ENCODE measurements at regions not wholly inside any gene's neighbourhood (a gene's known extent, or its start where the extent isn't known, plus 50 kb on each side); places are given as distances from the start of the nearest gene placed in this dataset.
"Not testable (repeated sequence)": the region's sequence is repeated elsewhere in the genome, so short reads cannot be mapped to it uniquely, and the experiment has no call there.

DNA sequence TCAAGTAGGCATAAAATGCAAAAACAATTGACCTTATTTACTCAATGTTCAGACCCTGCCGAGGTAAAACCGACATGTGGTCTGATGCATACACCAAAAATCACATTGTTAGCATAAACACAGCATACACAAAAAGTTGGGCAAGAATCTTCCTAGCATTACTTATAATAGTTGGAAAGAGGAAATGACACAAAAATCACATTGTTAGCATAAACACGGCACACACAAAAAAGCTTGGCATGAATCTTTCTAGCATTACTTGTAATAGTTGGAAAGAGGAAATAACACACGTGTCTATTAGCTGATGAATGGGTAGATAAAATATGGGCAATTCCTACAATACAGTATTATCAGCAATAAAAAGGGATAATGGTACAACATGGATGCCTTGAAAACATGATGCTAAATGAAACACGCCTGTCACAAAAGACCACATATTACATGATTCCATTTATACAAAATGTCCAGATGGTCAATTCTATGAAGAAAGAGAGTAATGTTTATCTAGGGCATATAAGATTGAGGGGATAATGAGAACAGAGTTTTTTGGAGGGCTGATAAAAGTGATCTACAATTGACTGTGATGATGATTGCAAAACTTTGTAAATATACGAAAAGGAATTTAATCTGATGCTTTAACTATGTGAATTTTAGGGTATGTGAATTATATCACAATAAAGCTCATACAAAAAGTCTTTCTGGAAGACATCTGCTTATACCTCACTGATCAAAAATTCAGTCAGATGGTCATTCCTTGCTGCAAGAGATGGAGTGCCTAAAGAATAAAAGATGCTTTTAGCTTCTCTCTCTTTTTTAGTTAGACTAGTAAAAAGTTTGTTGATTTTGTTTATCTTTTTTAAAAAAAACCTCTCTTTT lies 1019.5 kb upstream of the CITED2 start:
- Histone ChIP-seq H3K27ac (ENCODE audit: insufficient read depth, low read length, poor library complexity, severe bottlenecking) (no peak overlapping the region), H3K27me3 (replicated peaks; ENCODE audit: control insufficient read depth, insufficient read depth, low read length, poor library complexity, severe bottlenecking) (no peaks in the 10 kb centered on the region), H3K9me3 (ENCODE audit: control insufficient read depth, low read length) (no peaks in the 10 kb centered on the region), H3K4me3 (ENCODE audit: insufficient read depth, low read depth, low read length, poor library complexity, severe bottlenecking) (no peak overlapping the region), H3K36me3 (ENCODE audit: control insufficient read depth, insufficient read depth, low read length) (no peaks in the 10 kb centered on the region), H3K4me1 (ENCODE audit: control insufficient read depth, insufficient read depth, low read length, poor library complexity, severe bottlenecking) (no peaks in the 10 kb centered on the region)
- no peak for DNase-seq

DNA sequence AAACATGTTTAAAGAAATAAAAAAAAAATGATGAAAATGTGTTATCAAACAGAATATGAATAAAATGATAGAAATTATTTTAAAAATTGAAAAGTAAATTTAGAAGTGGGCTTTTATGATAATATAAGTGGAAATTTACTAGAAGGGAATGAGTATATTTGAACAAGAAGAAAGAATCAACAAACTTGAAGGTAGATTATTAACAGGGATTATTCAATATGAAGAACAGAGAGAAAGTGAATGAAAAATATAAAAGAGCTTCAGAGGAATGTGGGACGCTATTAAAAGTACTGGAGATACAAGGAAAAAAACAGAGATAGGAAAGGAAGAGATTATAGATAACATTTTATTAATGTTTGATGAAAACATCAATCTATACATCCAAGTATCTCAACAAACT lies 1014.4 kb upstream of the CITED2 start:
- Histone ChIP-seq H3K27ac (ENCODE audit: insufficient read depth, low read length, poor library complexity, severe bottlenecking) (no peak overlapping the region), H3K27me3 (replicated peaks; ENCODE audit: control insufficient read depth, insufficient read depth, low read length, poor library complexity, severe bottlenecking) (no peaks in the 10 kb centered on the region), H3K4me1 (ENCODE audit: control insufficient read depth, insufficient read depth, low read length, poor library complexity, severe bottlenecking) (no peaks in the 10 kb centered on the region), H3K9me3 (ENCODE audit: control insufficient read depth, low read length) (no peaks in the 10 kb centered on the region), H3K4me3 (ENCODE audit: insufficient read depth, low read depth, low read length, poor library complexity, severe bottlenecking) (no peak overlapping the region), H3K36me3 (ENCODE audit: control insufficient read depth, insufficient read depth, low read length) (no peaks in the 10 kb centered on the region)
- no peak for DNase-seq

DNA sequence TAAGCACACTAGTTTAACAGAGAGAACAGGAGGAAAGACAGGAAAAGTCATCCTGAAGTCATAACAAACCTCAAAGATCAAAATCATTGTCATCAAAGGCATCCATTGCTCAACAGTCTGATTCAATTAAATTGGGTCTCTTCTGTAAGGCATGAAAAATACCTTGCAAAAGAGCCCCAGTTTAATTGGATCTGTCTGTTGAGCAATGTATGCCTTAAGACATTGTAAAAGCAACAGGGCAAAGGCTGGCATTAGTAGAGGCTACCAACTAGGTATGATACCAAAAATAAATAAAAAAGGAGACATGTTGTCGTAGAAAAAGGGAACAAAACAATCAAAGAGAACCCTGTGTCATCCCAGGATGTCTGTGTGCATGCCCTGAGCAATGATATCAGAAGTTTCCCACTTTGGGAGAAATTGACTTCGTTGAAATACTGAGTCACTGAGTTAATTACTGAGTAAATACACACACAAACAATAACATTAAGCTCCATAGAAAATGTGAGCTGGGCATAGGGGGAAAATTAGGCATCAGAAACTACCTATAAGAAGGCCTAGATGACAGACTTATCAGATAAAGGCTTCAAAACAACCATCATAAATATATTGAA lies 1013.8 kb upstream of the CITED2 start:
- H3K4me1 ChIP-seq (ENCODE audit: control insufficient read depth, insufficient read depth, low read length, poor library complexity, severe bottlenecking), result no peaks in the 10 kb centered on the region
- no peak overlapping the region for H3K4me3 ChIP-seq (ENCODE audit: insufficient read depth, low read depth, low read length, poor library complexity, severe bottlenecking)
- no peaks in the 10 kb centered on the region for H3K9me3 ChIP-seq (ENCODE audit: control insufficient read depth, low read length)
- no peak for DNase-seq
- no peaks in the 10 kb centered on the region for H3K36me3 ChIP-seq (ENCODE audit: control insufficient read depth, insufficient read depth, low read length)
- no peaks in the 10 kb centered on the region for H3K27me3 ChIP-seq (replicated peaks; ENCODE audit: control insufficient read depth, insufficient read depth, low read length, poor library complexity, severe bottlenecking)
- no peak overlapping the region for H3K27ac ChIP-seq (ENCODE audit: insufficient read depth, low read length, poor library complexity, severe bottlenecking)

DNA sequence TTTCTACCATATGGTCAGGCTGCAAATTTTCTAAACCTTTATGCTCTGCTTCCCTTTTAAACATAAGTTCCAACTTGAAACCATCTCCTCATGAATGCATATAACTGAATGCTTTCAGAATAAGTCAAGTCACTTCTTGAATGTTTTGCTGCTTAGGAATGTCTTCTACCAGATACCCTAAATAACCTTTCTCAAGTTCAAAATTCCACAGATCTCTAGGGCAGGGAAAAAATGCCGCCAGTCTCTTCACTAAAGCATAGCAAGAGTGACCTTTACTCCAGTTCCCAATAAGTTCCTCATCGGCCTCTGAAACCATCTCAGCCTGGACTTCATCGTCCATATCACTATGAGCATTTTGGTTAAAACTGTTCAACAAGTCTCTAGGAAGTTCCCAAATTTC lies 1011.2 kb upstream of the CITED2 start:
- Histone ChIP-seq H3K4me3 (ENCODE audit: insufficient read depth, low read depth, low read length, poor library complexity, severe bottlenecking) (no peak overlapping the region), H3K4me1 (ENCODE audit: control insufficient read depth, insufficient read depth, low read length, poor library complexity, severe bottlenecking) (no peaks in the 10 kb centered on the region), H3K9me3 (ENCODE audit: control insufficient read depth, low read length) (no peaks in the 10 kb centered on the region), H3K27ac (ENCODE audit: insufficient read depth, low read length, poor library complexity, severe bottlenecking) (no peak overlapping the region), H3K36me3 (ENCODE audit: control insufficient read depth, insufficient read depth, low read length) (no peaks in the 10 kb centered on the region), H3K27me3 (replicated peaks; ENCODE audit: control insufficient read depth, insufficient read depth, low read length, poor library complexity, severe bottlenecking) (no peaks in the 10 kb centered on the region)
- no peak for DNase-seq

DNA sequence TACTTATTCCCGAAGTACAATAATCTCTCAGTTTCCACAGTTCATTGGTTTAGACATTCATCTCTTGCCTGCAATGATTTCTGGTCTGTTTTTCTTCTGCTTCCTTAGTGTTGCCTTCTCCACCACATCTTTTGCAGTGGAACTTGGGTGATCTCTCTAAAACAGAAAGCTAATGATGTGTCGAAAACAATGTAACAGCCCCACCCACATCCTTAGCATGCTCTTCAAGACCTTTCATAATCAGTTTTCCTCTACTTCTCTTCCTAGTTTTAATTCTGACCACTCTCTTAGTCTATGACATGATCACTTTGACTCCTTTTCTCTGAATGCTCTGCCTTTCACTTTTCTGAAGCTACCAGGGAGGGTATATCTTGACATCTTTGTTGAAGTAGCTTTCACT lies 1007.9 kb upstream of the CITED2 start:
- Histone ChIP-seq H3K4me3 (ENCODE audit: insufficient read depth, low read depth, low read length, poor library complexity, severe bottlenecking) (no peak overlapping the region), H3K27ac (ENCODE audit: insufficient read depth, low read length, poor library complexity, severe bottlenecking) (no peak overlapping the region), H3K9me3 (ENCODE audit: control insufficient read depth, low read length) (no peaks in the 10 kb centered on the region), H3K36me3 (ENCODE audit: control insufficient read depth, insufficient read depth, low read length) (no peaks in the 10 kb centered on the region), H3K4me1 (ENCODE audit: control insufficient read depth, insufficient read depth, low read length, poor library complexity, severe bottlenecking) (no peaks in the 10 kb centered on the region), H3K27me3 (replicated peaks; ENCODE audit: control insufficient read depth, insufficient read depth, low read length, poor library complexity, severe bottlenecking) (no peaks in the 10 kb centered on the region)
- DNase-seq, result no peak

DNA sequence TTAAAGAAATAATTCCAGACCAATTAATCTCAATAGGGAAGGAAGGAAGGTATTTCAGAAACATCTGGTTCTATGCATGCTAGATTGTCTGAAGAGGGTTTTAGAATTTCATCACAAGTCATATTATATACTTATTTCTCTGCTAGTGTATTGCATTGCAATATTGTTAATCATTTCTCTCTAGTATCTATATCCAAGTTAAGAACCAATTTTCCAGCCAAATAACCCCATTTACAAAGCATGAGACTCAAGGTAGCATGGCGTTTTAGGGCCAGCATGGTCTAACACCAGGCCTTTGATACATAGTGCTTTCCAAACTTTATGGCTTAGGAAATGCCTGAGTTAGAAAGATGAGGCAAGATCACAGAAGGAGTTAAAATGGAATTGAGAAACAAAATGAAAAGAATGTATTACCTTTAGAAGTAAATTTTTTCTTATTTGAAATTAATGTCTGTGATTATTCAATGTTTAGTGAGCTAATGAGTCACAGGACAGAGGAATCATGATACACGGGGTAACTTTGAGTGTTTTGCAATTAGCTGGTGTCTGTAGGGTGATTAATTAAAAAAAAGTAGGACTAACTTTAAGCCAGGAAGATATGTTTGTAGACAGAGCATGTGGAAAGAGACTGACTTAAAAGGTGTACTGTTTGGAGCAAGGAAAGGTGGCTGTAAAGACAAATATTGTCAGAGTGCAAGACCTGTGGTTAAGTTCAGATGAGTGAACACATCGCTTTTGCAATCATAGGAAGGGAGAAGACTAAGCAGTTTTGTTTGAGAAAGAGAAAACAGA lies 1006.2 kb upstream of the CITED2 start:
- H3K27ac ChIP-seq (ENCODE audit: insufficient read depth, low read length, poor library complexity, severe bottlenecking), result no peak overlapping the region
- no peaks in the 10 kb centered on the region for H3K36me3 ChIP-seq (ENCODE audit: control insufficient read depth, insufficient read depth, low read length)
- no peak overlapping the region for H3K4me3 ChIP-seq (ENCODE audit: insufficient read depth, low read depth, low read length, poor library complexity, severe bottlenecking)
- no peaks in the 10 kb centered on the region for H3K9me3 ChIP-seq (ENCODE audit: control insufficient read depth, low read length)
- H3K27me3 ChIP-seq (replicated peaks; ENCODE audit: control insufficient read depth, insufficient read depth, low read length, poor library complexity, severe bottlenecking), result no peaks in the 10 kb centered on the region
- no peaks in the 10 kb centered on the region for H3K4me1 ChIP-seq (ENCODE audit: control insufficient read depth, insufficient read depth, low read length, poor library complexity, severe bottlenecking)
- DNase-seq, result no peak

DNA sequence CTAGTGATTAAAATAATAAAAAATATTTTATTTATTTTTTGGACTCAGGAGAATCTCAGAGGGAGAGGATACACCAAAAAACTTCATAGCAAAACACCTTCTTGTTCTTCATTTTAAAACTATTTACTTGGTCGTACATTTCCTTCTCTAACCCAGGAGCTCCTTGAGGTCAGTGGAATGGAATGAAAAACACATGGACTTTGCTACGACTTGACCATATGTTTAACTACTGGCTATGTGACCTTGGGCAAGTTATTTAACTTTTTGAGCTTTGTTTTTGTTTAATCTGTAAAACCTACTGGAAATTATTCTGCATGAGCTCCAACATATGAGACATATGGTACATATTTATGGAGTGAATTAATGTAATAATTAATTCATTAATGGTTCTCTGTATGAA lies 1005.5 kb upstream of the CITED2 start:
- H3K27me3 ChIP-seq (replicated peaks; ENCODE audit: control insufficient read depth, insufficient read depth, low read length, poor library complexity, severe bottlenecking), result no peaks in the 10 kb centered on the region
- no peaks in the 10 kb centered on the region for H3K36me3 ChIP-seq (ENCODE audit: control insufficient read depth, insufficient read depth, low read length)
- no peaks in the 10 kb centered on the region for H3K4me1 ChIP-seq (ENCODE audit: control insufficient read depth, insufficient read depth, low read length, poor library complexity, severe bottlenecking)
- H3K9me3 ChIP-seq (ENCODE audit: control insufficient read depth, low read length), result no peaks in the 10 kb centered on the region
- DNase-seq, result no peak
- no peak overlapping the region for H3K27ac ChIP-seq (ENCODE audit: insufficient read depth, low read length, poor library complexity, severe bottlenecking)
- no peak overlapping the region for H3K4me3 ChIP-seq (ENCODE audit: insufficient read depth, low read depth, low read length, poor library complexity, severe bottlenecking)

DNA sequence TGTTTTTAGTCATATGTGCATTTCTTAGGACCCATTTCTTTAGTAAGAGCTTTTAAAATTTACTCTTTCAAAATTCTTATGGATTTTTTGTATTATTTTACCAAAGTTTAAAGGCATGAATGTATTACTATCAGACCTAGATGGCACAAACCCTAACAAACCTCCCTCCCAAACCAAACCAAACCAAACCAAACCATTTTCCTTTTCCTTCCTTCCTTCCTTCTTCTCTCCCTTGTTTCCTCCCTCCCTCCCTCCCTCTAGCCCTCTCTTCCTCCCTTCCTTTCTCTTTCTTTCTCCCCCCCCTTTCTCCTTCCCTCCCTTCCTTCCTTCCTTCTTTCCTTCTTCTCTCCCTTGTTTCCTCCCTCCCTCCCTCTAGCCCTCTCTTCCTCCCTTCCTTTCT lies 1001.8 kb upstream of the CITED2 start:
- Histone ChIP-seq H3K4me3 (ENCODE audit: insufficient read depth, low read depth, low read length, poor library complexity, severe bottlenecking) (no peak overlapping the region), H3K27me3 (replicated peaks; ENCODE audit: control insufficient read depth, insufficient read depth, low read length, poor library complexity, severe bottlenecking) (no peaks in the 10 kb centered on the region), H3K36me3 (ENCODE audit: control insufficient read depth, insufficient read depth, low read length) (no peaks in the 10 kb centered on the region), H3K9me3 (ENCODE audit: control insufficient read depth, low read length) (no peaks in the 10 kb centered on the region), H3K4me1 (ENCODE audit: control insufficient read depth, insufficient read depth, low read length, poor library complexity, severe bottlenecking) (no peaks in the 10 kb centered on the region), H3K27ac (ENCODE audit: insufficient read depth, low read length, poor library complexity, severe bottlenecking) (no peak overlapping the region)
- DNase-seq, result no peak

DNA sequence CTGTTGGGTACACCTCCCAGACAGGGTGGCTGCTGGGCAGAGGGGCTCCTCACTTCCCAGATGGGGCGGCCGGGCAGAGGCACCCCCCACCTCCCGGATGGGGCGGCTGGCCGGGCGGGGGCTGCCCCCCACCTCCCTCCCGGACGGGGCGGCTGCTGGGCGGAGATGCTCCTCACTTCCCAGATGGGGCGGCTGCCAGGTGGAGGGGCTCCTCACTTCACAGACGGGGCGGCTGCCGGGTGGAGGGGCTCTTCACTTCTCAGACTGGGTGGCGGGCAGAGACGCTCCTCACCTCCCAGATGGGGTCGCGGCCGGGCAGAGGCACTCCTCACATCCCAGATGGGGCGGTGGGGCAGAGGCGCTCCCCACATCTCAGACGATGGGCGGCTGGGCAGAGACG lies 999.3 kb upstream of the CITED2 start:
- not testable (repeated sequence) for H3K27me3 ChIP-seq (replicated peaks; ENCODE audit: control insufficient read depth, insufficient read depth, low read length, poor library complexity, severe bottlenecking)

DNA sequence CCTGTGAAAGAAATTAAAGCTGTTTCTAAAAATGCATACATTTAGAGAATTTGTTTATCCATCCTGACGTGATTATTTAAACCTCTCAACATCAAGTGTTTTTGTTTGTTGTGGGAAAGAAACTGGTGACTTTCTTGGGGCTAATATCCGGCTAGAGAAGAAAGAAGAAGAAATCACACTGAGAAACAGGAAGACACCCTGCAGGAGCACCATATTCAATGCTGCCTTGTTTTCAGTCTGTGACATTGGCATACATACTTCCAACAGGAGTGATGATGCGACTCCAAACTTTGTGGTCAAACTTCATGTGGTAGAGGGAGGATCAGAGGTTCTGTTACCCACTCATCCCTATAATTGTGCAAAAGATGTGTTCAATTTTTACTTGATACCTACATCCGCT lies 997.6 kb upstream of the CITED2 start:
- Histone ChIP-seq H3K4me1 (ENCODE audit: control insufficient read depth, insufficient read depth, low read length, poor library complexity, severe bottlenecking) (no peaks in the 10 kb centered on the region), H3K27ac (ENCODE audit: insufficient read depth, low read length, poor library complexity, severe bottlenecking) (no peak overlapping the region), H3K36me3 (ENCODE audit: control insufficient read depth, insufficient read depth, low read length) (no peaks in the 10 kb centered on the region), H3K4me3 (ENCODE audit: insufficient read depth, low read depth, low read length, poor library complexity, severe bottlenecking) (no peak overlapping the region), H3K9me3 (ENCODE audit: control insufficient read depth, low read length) (no peaks in the 10 kb centered on the region), H3K27me3 (replicated peaks; ENCODE audit: control insufficient read depth, insufficient read depth, low read length, poor library complexity, severe bottlenecking) (no peaks in the 10 kb centered on the region)
- DNase-seq, result no peak

More for the DNA sequence above, 999.3 kb upstream of the CITED2 start:
- not testable (repeated sequence) for H3K36me3 ChIP-seq (ENCODE audit: control insufficient read depth, insufficient read depth, low read length); H3K4me1 ChIP-seq (ENCODE audit: control insufficient read depth, insufficient read depth, low read length, poor library complexity, severe bottlenecking); H3K9me3 ChIP-seq (ENCODE audit: control insufficient read depth, low read length); H3K27ac ChIP-seq (ENCODE audit: insufficient read depth, low read length, poor library complexity, severe bottlenecking); DNase-seq; H3K4me3 ChIP-seq (ENCODE audit: insufficient read depth, low read depth, low read length, poor library complexity, severe bottlenecking)

All from effector memory CD4-positive, alpha-beta T cell (primary cell).